GM21717 (cell line): ENCODE measurements at regions not wholly inside any gene's neighbourhood (a gene's known extent, or its start where the extent isn't known, plus 50 kb on each side); places are given as distances from the start of the nearest gene placed in this dataset.
A peak's percentile ranks its signal among the peaks of the same experiment; 100 is the strongest.

Experiments used
- ATAC-seq: cut with Tn5 transposase; IDR thresholded peaks from one replicate; pipeline ENCODE4 v1.9.1; 2021; ENCODE audit warnings: mild to moderate bottlenecking, moderate library complexity; ENCODE audit not compliant: unreplicated experiment

DNA sequence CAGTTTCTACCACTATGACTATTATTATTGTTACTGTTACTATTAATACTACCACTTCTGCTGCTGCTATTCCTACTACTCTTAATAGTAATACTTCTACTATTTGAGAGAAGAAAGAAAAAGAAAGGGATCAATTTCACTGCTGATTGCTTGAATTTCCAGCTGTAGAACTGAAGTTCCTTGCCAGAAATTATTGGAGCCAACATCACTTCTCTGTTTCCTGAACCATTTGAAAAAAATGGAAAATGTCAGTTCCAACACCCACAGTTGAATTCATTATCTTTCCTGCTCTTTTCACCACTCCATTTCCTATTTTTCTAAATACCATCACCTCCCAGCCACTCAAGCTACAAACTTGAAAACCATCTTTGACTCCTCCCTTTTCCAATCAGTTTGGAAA is 54.1 kb upstream of the PIK3C2G start:
- ATAC-seq: no peak

DNA sequence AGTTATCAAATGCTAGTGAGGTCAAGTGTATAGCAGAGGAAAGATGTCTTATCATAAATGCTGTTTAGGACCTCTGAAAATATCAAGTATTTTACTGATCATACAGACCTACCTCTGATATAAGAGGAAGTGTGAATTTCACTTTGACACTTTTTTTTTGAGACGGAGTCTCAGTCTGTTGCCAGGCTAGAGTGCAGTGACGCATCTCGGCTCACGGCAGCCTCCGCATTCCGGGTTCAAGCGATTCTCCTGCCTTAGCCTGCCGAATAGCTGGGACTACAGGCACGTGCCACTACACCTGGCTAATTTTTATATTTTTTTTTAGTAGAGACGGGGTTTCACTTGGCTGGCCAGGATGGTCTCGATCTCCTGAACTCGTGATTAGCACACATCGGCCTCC is 55.1 kb upstream of the PIK3C2G start:
- no peak for ATAC-seq

DNA sequence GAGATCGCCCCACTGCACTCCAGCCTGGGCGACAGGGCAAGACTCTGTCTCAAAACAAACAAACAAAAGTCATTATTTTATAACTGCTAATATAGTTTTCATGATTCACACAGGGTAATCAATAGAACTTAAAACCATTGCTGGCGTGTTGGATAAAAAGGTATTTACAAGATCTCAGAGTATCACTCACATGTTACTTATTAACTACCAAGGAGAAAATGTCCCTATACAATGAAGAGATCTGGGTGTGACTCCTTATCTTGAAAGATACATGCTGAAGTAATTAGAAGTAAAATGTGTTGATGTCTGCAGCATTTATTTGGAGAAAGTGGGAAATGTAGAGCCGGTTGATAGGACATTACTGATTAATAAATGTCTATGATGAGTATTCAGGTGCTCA is 57.3 kb upstream of the PIK3C2G start:
- ATAC-seq: no peak

DNA sequence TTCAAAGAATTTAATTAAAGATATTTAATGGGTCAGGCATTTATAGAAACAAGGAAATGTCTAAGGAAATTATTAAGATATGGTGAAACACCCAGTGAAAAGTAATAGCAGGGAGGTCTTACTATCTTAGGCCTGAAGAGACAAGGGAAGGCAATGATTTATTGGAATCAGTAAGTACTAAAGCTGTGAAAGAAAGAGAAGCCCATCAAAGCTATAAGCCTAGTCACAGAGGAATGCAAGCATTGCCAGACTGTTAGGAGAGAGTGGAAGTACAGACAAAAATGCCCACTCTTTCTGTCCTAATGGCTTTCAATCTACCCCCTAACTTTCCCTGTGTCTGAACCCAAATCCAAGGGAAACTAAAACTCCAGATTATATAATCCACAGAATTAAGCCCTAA is 69.2 kb upstream of the PIK3C2G start:
- no peak for ATAC-seq

DNA sequence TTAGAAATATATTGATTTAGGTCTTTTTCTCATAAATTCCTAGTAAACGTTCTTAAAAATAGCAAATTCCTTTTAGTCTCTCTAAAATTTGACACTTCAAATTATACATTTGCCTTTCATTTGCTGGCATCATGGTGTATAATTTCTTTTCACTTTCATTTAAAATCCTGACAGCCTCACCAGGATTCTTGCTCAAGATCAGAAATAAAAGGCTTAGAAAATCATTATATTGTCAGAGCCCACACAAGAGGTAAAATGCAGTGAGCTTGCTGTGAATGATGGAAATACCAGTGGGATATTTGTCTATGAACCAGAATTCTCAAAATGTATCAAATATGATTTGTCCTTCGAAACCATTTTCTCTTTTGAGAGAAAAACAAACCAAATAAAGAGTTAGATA is 78.2 kb upstream of the PIK3C2G start:
- no peak for ATAC-seq

DNA sequence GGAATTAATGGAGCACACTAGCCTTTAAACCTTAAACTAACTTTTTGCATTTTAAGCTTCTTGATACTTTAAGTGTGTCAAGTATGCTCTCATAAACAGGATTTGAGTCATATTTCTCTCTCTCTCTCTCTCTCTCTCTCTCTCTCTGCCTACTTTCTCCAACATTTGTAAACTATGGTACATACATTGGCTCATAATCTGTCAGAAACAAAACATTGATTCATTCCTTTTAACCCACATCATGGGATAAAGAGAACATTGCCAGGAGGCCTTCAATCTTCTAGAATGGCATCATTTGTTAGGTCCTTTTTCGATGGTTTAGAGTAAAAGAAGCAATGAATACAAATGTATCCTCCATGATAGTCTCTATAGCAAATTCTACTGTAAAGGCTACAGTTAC is 81.6 kb upstream of the RERGL start:
- ATAC-seq: no peak

DNA sequence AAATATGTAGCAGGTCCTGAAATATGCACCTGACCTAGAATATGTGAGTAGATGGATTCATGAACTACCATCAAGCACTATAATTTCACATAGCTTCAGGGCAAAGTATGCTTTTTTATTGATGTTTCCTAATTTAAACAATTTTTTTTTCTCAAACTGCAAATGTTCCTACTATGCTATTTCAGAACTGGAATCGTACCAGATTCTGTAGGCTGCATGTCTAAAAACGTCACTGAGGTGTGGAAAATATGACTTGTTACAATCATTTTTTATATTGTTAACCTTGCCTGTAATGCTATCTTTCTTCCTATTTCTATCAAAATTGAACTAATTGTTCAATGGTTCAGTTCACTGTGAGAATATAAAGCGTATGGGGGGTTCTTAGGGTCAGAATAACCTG is 78.0 kb upstream of the RERGL start:
- no peak for ATAC-seq

DNA sequence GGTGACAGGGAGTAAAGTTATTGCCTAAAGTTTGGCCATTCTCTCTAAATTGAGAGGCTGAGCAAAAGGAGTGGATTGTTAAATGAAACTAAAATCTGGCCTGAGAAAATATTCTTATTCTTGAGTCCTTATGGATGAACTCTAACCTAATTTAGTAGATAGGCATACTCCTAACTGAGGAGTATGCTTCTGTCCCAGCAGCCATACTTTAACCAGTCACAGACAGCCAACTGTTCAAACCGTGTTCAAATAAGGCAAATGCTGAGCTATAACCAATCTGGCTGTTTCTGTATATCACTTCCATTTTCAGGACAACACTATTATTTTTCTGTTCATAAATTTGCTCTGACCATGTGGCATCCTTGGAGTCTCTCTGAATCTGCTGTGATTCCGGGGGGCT is 75.9 kb upstream of the RERGL start:
- ATAC-seq: peak; percentile 49

DNA sequence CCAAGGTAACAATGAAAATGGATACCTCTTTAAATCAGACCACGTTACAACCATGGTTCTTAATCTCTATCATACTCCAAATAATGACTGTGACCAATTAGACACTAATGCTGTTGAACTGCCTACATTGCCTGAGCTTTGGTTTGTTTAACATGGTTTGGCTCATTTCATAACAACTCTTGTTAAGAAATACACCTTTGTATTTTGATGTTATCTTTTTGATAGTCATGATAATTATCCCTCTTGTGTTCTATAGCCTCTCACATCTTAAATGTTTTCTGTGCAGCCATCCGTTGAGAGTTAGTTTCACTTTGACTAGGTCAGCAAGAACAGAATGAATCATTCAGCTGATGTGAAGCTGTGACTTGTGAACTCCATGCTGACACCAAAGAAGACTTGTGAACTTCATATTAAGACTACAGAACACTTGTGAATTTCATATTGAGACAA is 75.5 kb upstream of the RERGL start:
- ATAC-seq: peak; percentile 98

DNA sequence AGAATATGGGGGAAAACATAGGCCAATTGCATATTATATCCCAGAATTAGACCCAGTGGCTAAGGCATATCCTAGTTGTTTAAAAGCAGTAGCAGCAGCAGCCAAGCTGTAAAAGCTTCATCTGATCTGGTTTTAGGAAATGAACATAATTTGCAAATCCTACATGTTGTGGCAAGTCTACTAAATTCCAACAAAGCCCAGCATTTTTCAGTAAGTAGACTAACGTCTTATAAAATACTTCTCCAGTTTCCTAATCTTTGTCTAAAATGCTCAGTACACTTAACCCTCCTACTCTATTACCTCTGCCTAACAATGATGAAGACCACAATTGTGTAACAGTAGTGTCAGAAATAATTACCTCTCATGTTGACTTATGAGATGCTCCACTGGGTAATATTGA is 70.9 kb upstream of the RERGL start:
- no peak for ATAC-seq

DNA sequence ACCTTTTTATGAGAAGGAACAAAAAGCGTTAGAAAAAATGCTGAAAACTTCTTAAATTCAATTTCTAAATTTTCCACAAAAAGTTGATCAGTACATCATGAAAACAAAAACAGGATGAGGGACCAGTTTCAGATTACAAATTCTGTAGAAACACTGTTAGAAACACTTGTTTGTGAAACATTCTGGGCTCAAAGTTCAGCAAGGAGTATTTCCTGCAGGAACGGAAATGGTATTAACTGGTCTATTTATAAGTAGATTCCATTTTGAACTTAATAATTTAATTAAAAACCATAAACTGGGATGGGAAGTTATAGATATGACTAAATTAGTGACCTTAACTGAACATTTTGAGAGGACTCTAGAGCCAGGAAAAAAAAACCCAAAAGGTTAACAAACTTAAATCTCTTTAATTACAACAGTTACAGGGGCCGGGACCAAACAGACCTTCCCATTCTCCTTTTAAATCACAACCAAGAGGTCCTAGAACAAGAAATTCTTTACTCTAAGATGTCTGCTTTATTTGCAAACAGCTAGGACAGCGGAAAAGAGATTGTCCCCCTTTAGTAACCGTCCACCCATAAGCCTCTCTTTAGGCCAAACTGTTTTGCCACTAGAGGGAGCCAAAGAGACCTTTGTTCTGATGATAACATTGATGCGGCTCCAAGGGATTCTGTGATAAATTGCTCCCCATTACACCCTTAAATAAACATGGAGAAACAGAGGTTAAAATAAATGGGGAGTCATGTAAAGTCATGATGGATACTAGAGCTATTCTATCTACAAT is 69.0 kb upstream of the RERGL start:
- ATAC-seq: no peak

DNA sequence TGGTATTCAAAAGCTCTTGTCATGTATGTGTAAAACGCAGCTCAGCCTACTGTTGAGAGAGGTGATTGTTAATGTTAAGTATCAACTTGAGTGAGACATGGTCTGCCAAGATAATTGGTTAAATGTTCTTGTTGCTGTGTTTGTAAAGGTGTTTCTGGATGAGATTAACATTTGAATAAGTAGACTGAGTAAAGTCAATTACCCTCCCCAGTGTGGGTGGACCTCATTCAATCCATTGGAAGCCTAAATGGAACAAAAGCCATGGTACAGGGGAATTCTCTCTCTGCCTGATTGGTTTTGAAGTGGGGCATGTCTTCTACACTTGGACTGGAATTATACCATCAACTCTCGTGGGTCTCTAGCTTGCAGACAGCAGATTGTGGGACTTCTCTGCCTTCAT is 63.8 kb upstream of the RERGL start:
- no peak for ATAC-seq

DNA sequence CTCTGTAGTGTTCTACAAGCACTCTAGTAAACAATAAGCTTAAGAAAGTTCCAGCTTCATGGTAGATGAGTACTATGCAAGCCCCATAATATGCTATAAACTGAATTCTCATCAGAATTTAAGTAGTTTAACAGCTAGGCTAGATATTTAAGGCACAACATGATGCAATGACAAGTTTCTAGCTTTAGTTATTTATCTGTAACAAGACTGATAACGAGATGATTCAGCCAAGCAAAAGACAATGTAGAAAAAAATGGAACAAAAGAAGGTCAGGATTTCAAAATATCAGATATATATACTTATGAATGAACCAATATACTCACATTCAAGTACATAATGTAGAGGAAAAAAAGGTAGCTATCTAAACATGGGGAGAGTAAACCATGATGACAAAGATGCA is 61.0 kb upstream of the RERGL start:
- no peak for ATAC-seq

DNA sequence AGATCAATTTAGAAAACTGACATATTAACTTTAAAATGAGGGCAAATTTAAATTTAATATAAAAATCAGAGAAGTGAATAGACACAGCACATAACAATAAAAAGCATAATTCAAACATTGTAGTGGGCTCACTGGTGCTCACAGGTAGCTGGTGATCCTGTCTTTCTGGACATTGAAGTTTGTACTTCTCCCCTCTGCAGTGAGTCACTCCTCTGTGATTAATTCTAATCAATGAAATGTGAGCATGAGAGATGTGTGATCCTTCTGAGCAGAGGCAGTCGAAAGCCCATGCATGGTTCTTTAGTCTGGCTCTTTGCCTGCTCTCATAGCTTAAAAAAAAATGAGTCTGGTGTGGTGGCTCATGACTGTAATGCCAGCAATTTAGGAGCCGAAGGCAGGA is 59.0 kb upstream of the RERGL start:
- ATAC-seq: no peak

DNA sequence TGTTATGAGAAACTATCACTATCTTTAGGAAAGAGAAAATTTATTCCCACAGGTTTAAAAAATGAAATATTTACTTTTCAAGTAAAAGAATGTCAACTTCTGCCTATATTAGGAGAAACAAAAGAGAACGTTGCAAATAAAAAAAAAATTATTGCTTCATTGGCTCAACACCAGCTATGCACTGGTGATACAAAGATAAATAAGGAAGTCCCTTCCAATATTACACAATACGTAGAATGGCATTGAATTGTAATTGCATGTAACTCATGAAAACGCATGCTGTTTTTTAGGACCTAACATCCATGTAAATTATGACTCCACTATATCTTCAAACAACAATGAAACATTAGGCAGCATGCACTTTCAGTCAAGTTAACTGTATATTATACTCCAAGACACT is 56.4 kb upstream of the RERGL start:
- ATAC-seq: no peak

DNA sequence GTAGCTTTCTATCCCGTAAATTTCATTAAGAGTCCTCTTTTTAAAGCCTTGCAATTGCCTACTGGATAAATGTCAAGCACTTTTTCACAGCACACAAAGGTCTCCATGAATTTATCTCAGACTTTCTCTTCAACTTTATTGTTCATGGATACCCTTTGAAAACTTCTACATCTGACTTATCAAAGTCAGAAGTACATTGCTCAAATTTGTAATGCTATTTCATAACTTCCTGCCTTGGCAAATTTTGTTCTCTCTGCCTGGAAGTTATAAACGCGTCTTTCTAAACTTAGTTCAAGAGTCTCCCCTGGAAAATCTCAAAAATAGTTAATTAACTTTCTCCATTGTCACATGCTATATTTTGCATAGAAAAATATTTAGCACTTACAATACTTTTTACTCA is 55.9 kb upstream of the RERGL start:
- no peak for ATAC-seq

DNA sequence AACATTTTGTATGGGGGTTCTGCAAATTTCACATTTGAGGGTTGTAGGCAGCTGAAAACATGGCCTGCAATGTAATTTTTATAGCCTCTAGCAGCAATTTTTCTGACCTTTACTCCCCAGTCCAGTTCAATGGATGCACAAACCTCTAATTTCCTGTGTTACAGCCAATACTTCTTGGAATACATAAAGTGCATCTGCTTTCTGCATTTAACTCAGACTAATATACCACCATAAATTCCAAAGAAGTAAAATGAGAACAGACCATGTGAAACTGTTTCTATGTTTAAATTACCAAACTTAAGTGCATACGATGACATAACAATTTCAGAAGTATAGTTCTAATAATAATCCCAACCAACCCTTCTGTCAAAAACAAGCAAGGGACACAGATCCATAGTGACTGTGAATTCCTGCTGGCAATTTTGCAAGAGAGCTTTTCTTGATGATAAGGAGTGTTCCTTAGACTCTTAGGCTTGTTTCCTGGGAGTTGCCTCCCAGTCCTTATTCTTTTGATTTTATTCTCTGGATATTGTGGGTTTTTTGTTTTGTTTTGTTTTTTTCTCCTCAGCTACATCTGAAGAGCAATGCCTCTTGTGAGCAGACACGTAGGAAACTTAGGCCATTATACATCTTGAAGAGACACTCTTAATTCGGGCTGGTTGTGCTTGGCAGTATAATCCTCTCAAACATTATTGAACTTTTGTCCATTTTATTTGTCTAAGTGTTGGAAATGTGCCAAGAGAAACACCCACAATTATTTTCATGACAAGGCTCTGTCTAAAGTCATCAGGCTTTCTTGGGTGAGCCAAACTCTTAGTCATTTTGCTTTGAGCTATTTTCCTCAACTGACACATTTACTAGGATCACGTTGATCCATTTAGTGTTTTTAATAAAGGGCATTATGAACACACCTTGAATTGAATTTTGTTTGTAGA is 51.3 kb upstream of the RERGL start:
- no peak for ATAC-seq

DNA sequence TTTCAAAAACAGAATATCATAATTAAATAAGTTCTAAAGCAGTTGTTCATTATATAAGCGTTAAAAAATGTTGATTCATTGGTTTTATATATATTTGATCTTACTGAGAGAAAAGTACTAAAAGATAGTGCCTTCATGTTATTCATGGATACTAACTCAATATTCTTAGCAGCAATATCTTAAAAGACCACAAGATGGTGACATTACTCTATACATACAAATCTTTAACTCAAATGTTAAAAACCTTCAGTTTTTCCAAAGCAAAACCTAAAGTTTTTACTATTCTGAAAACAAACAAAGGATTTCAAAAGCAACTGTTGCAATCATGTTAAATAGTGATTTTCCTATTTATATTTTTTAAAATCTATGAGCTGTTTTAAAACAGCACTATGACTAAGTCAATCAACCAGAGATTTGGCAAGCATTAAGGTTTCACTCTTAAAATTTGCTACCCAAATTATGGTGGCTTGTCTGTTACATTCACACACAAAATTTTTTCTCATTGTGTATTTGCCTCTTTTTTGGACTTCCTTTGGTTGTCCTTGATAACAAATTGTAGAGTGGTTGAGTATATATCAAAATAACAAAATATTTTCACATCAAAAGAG is 50.1 kb upstream of the RERGL start:
- no peak for ATAC-seq
